Liver (tissue), 8 donors: ENCODE measurements at regions not wholly inside any gene's neighbourhood (a gene's known extent, or its start where the extent isn't known, plus 50 kb on each side); places are given as distances from the start of the nearest gene placed in this dataset.
A peak's percentile ranks its signal among the peaks of the same experiment; 100 is the strongest.

Source experiments
- DNase-seq: peaks from one replicate; pipeline ENCODE4 v3.0.0-alpha.2; 2017; ENCODE audit warnings: low spot score
- H3K27ac ChIP-seq, 2 donors: one replicate each; pipeline ENCODE4 v1.7.0; 2013; ENCODE audit warnings: inconsistent platforms in 2 of 2, low read length in 2 of 2, control low read depth in 1 of 2, low read depth in 1 of 2, mild to moderate bottlenecking in 1 of 2
- H3K27me3 ChIP-seq, 4 donors: one replicate each; pipeline versions ENCODE4 v1.6.1 to v1.7.0; 2013; ENCODE audit warnings: low read length in 3 of 4, inconsistent platforms in 1 of 4, mild to moderate bottlenecking in 1 of 4, moderate library complexity in 1 of 4; ENCODE audit not compliant: control insufficient read depth in 4 of 4, insufficient read depth in 4 of 4
- H3K36me3 ChIP-seq, 4 donors: one replicate each; pipeline versions ENCODE4 v1.6.1 to v1.7.0; 2013; ENCODE audit warnings: low read length in 3 of 4, mild to moderate bottlenecking in 3 of 4, low read depth in 1 of 4, moderate library complexity in 1 of 4; ENCODE audit not compliant: control insufficient read depth in 4 of 4, insufficient read depth in 3 of 4
- H3K4me1 ChIP-seq, 4 donors: one replicate each; pipeline versions ENCODE4 v1.6.1 to v1.7.0; 2013; ENCODE audit warnings: low read length in 3 of 4, mild to moderate bottlenecking in 3 of 4, moderate library complexity in 1 of 4; ENCODE audit not compliant: control insufficient read depth in 4 of 4, insufficient read depth in 4 of 4
- H3K4me3 ChIP-seq, 3 donors: one replicate each; pipeline versions ENCODE4 v1.6.1 to v1.7.0; 2013; ENCODE audit warnings: low read length in 3 of 3, control low read depth in 1 of 3, low read depth in 1 of 3, mild to moderate bottlenecking in 1 of 3
- H3K9ac ChIP-seq, 2 donors: one replicate each; pipeline ENCODE4 v1.7.0; 2013; ENCODE audit warnings: low read length in 2 of 2, mild to moderate bottlenecking in 2 of 2, moderate library complexity in 2 of 2, control low read depth in 1 of 2, low read depth in 1 of 2
- H3K9me3 ChIP-seq, 4 donors: one replicate each; pipeline versions ENCODE4 v1.6.1 to v1.7.0; 2013; ENCODE audit warnings: low read length in 3 of 4; ENCODE audit not compliant: control insufficient read depth in 4 of 4
- ATF3 ChIP-seq: IDR thresholded peaks from 2 replicates; pipeline ENCODE4 v1.6.1; 2016; ENCODE audit warnings: antibody characterized with exemption
- CTCF ChIP-seq: fragments of 150-350 bp; IDR thresholded peaks from 2 replicates; pipeline ENCODE4 v1.5.1; 2017; ENCODE audit warnings: improper control_type of control experiment, low read depth, low read length; ENCODE audit not compliant: missing input control
- EGR1 ChIP-seq, 2 donors: IDR thresholded peaks; 2 replicates each; pipeline ENCODE4 v1.6.1; 2016 to 2018; ENCODE audit warnings: antibody characterized with exemption in 2 of 2, low read depth in 2 of 2
- FOXA1 ChIP-seq: IDR thresholded peaks from 2 replicates; pipeline ENCODE4 v1.6.1; 2016; ENCODE audit warnings: antibody characterized with exemption
- FOXA2 ChIP-seq: IDR thresholded peaks from 2 replicates; pipeline ENCODE4 v1.6.1; 2016; ENCODE audit warnings: antibody characterized with exemption
- GABPA ChIP-seq, 2 donors: IDR thresholded peaks in 1 of 2; conservative IDR thresholded peaks in 1 of 2; 2 replicates each; pipeline ENCODE4 v1.6.1; 2016; ENCODE audit warnings: antibody characterized with exemption in 2 of 2, mild to moderate bottlenecking in 1 of 2, moderate library complexity in 1 of 2
- HNF4A ChIP-seq, 2 donors: conservative IDR thresholded peaks; 2 replicates each; pipeline ENCODE4 v1.6.1; 2016; ENCODE audit warnings: antibody characterized with exemption in 2 of 2, mild to moderate bottlenecking in 2 of 2
- HNF4G ChIP-seq: IDR thresholded peaks from 2 replicates; pipeline ENCODE4 v1.6.1; 2016; ENCODE audit warnings: antibody characterized with exemption
- JUND ChIP-seq, 2 donors: IDR thresholded peaks; 2 replicates each; pipeline ENCODE4 v1.6.1; 2016; ENCODE audit warnings: antibody characterized with exemption in 2 of 2
- NR2F2 ChIP-seq: IDR thresholded peaks from 2 replicates; pipeline ENCODE4 v1.6.1; 2016; ENCODE audit warnings: antibody characterized with exemption
- RAD21 ChIP-seq, 2 donors: IDR thresholded peaks; 2 replicates each; pipeline ENCODE4 v1.6.1; 2016; ENCODE audit warnings: antibody characterized with exemption in 2 of 2, mild to moderate bottlenecking in 2 of 2
- REST ChIP-seq: IDR thresholded peaks from 2 replicates; pipeline ENCODE4 v1.6.1; 2016; ENCODE audit warnings: antibody characterized with exemption, mild to moderate bottlenecking
- SP1 ChIP-seq: IDR thresholded peaks from 2 replicates; pipeline ENCODE4 v1.6.1; 2018; ENCODE audit warnings: antibody characterized with exemption, mild to moderate bottlenecking
- TAF1 ChIP-seq: conservative IDR thresholded peaks from 2 replicates; pipeline ENCODE4 v1.6.1; 2016; ENCODE audit warnings: antibody characterized with exemption, mild to moderate bottlenecking
- YY1 ChIP-seq: IDR thresholded peaks from 2 replicates; pipeline ENCODE4 v1.6.1; 2016; ENCODE audit warnings: antibody characterized with exemption, mild to moderate bottlenecking
- ZBTB33 ChIP-seq: IDR thresholded peaks from 2 replicates; pipeline ENCODE4 v1.6.1; 2016; ENCODE audit warnings: antibody characterized with exemption
- WGBS: extraction: QIAGEN DNeasy Blood & Tissue Kit; methylation state at CpG from one replicate; pipeline ENCODE4 v1.1.7; 2013; 5-methylcytosine and 5-hydroxymethylcytosine counted together
- donor health status: healthy.
- donor health status: healthy.
- donor health status: healthy.
- donor health status: healthy.
- donor health status: healthy.

- 81% methylated on average over 3 of the region's 3 CpGs for WGBS
Measured at GRCh38 chr2:82344670-82345069, 2040.1 kb upstream of the LRRTM1 start.

GRCh38 chr2:82342356-82342755 lies 2037.8 kb upstream of the LRRTM1 start:
- Histone ChIP-seq H3K27me3 (no peaks in the 10 kb centered on the region), H3K27ac (no peak overlapping the region), H3K9ac (no peak overlapping the region), H3K36me3 (no peaks in the 10 kb centered on the region), H3K4me1 (peaks cover 0 to 6% (median 0%) of the 10 kb centered on the region in 4 donors), H3K9me3 (no peaks in the 10 kb centered on the region), H3K4me3 (no peak overlapping the region)
- no peak for DNase-seq
- TF ChIP-seq GABPA (IDR thresholded peaks at IDR 0.05 in 1 of 2, conservative IDR thresholded peaks at IDR 0.05 in 1 of 2) (no peak), FOXA2 (no peak), EGR1 (IDR thresholded peaks at IDR 0.05; ENCODE audit: low read depth in 2 of 2) (no peak), YY1 (no peak), ZBTB33 (no peak), FOXA1 (no peak), JUND (IDR thresholded peaks at IDR 0.05) (no peak), SP1 (no peak), REST (no peak), HNF4A (conservative IDR thresholded peaks at IDR 0.05) (no peak), NR2F2 (no peak), RAD21 (IDR thresholded peaks at IDR 0.05) (no peak), ATF3 (no peak), TAF1 (no peak), CTCF (no peak), HNF4G (no peak)
- 87% methylated on average over 3 of the region's 3 CpGs for WGBS

More at GRCh38 chr2:82344670-82345069, 2040.1 kb upstream of the LRRTM1 start:
- no peak for DNase-seq
- Histone ChIP-seq H3K4me3 (no peak overlapping the region), H3K9ac (no peak overlapping the region), H3K27ac (no peak overlapping the region), H3K9me3 (no peaks in the 10 kb centered on the region), H3K27me3 (no peaks in the 10 kb centered on the region), H3K4me1 (peaks cover 0 to 6% (median 0%) of the 10 kb centered on the region in 4 donors), H3K36me3 (no peaks in the 10 kb centered on the region)
- TF ChIP-seq CTCF: no peak
- TF ChIP-seq ATF3: no peak
- TF ChIP-seq RAD21 (IDR thresholded peaks at IDR 0.05): peak; percentile 17 to 33
